TTC549 (cell line): ENCODE measurements at regions not wholly inside any gene's neighbourhood (a gene's known extent, or its start where the extent isn't known, plus 50 kb on each side); places are given as distances from the start of the nearest gene placed in this dataset.

Experiments
- FAIRE-seq: peaks from 2 replicates; lab custom pipeline; 2012; peaks lifted over from hg19 to GRCh38; lab: Jason Lieb, UNC

- no peak for FAIRE-seq
Measured at GRCh38 chr20:12682613-12683012, 326.2 kb upstream of the SPTLC3 start.

GRCh38 chr20:12687476-12687875 lies 321.3 kb upstream of the SPTLC3 start:
- no peak for FAIRE-seq

- no peak for FAIRE-seq
Measured at GRCh38 chr20:12695937-12696336, 312.8 kb upstream of the SPTLC3 start.

- FAIRE-seq, result no peak
Measured at GRCh38 chr20:12698817-12699216, 310.0 kb upstream of the SPTLC3 start.

GRCh38 chr20:12699374-12700228 lies 309.2 kb upstream of the SPTLC3 start:
- no peak for FAIRE-seq

GRCh38 chr20:12700701-12701100 lies 308.1 kb upstream of the SPTLC3 start:
- no peak for FAIRE-seq

GRCh38 chr20:12702312-12702711 lies 306.5 kb upstream of the SPTLC3 start:
- no peak for FAIRE-seq

GRCh38 chr20:12715371-12715770 lies 293.4 kb upstream of the SPTLC3 start:
- no peak for FAIRE-seq

- FAIRE-seq, result no peak
Measured at GRCh38 chr20:12715991-12716680, 292.6 kb upstream of the SPTLC3 start.

GRCh38 chr20:12717061-12717460 lies 291.7 kb upstream of the SPTLC3 start:
- FAIRE-seq, result no peak

- no peak for FAIRE-seq
Measured at GRCh38 chr20:12718619-12719018, 290.2 kb upstream of the SPTLC3 start.

- no peak for FAIRE-seq
Measured at GRCh38 chr20:12721636-12722035, 287.1 kb upstream of the SPTLC3 start.

- no peak for FAIRE-seq
Measured at GRCh38 chr20:12722091-12722490, 286.7 kb upstream of the SPTLC3 start.

GRCh38 chr20:12723811-12724210 lies 285.0 kb upstream of the SPTLC3 start:
- no peak for FAIRE-seq

GRCh38 chr20:12728782-12729181 lies 280.0 kb upstream of the SPTLC3 start:
- no peak for FAIRE-seq

GRCh38 chr20:12729326-12729725 lies 279.4 kb upstream of the SPTLC3 start:
- FAIRE-seq, result no peak

GRCh38 chr20:12733811-12734210 lies 275.0 kb upstream of the SPTLC3 start:
- FAIRE-seq, result no peak

- no peak for FAIRE-seq
Measured at GRCh38 chr20:12737497-12737896, 271.3 kb upstream of the SPTLC3 start.

GRCh38 chr20:12737900-12738299 lies 270.9 kb upstream of the SPTLC3 start:
- FAIRE-seq, result no peak

GRCh38 chr20:12740647-12741046 lies 268.1 kb upstream of the SPTLC3 start:
- no peak for FAIRE-seq

- FAIRE-seq, result no peak
Measured at GRCh38 chr20:12744037-12744436, 264.7 kb upstream of the SPTLC3 start.

- no peak for FAIRE-seq
Measured at GRCh38 chr20:12748359-12748994, 260.3 kb upstream of the SPTLC3 start.

GRCh38 chr20:12750221-12750620 lies 258.6 kb upstream of the SPTLC3 start:
- no peak for FAIRE-seq
